H1 (cell line): ENCODE measurements at regions not wholly inside any gene's neighbourhood (a gene's known extent, or its start where the extent isn't known, plus 50 kb on each side); places are given as distances from the start of the nearest gene placed in this dataset.

Experiments
- CTCF ChIA-PET: fragments of 300-600 bp; sonication (Branson Sonifier 250); formaldehyde crosslinking; loops from one replicate; lab custom pipeline; 2021; ENCODE audit not compliant: partially characterized antibody; lab: Charles Lee
- POLR2A ChIA-PET: fragments of 300-600 bp; sonication (Branson Sonifier 250); formaldehyde crosslinking; loops from one replicate; lab custom pipeline; 2021; ENCODE audit warnings: inconsistent platforms; ENCODE audit not compliant: partially characterized antibody; lab: Charles Lee
- DNase-seq, 2 experiments: peaks; one replicate each; pipeline versions ENCODE4 v3.0.0 to v3.0.0-alpha.2; 2010 to 2022; ENCODE audit warnings: low spot score in 2 of 2, low read depth in 1 of 2, mixed read lengths in 1 of 2
- FAIRE-seq: peaks from 2 replicates; lab custom pipeline; 2011; peaks lifted over from hg19 to GRCh38; lab: Jason Lieb, UNC
- H2AFZ ChIP-seq: 2 replicates; pipeline ENCODE4 v1.8.1; 2012; ENCODE audit warnings: low read length, inconsistent platforms
- H2AK5ac ChIP-seq: 2 replicates; pipeline ENCODE4 v1.6.1; 2013; ENCODE audit warnings: low read depth, low read length
- H2BK120ac ChIP-seq: replicated peaks from 2 replicates; pipeline ENCODE3; 2013; ENCODE audit warnings: low read depth, low read length, inconsistent platforms
- H2BK12ac ChIP-seq: 2 replicates; pipeline ENCODE4 v1.6.1; 2013; ENCODE audit warnings: low read depth, low read length
- H2BK15ac ChIP-seq: 2 replicates; pipeline ENCODE4 v1.6.1; 2013; ENCODE audit warnings: low read length
- H2BK20ac ChIP-seq: 2 replicates; pipeline ENCODE4 v1.6.1; 2013; ENCODE audit warnings: low read length
- H2BK5ac ChIP-seq: 2 replicates; pipeline ENCODE4 v1.6.1; 2013; ENCODE audit warnings: low read depth, low read length
- H3K14ac ChIP-seq: 2 replicates; pipeline ENCODE4 v1.6.1; 2013; ENCODE audit warnings: inconsistent platforms; ENCODE audit not compliant: insufficient read length
- H3K18ac ChIP-seq: 2 replicates; pipeline ENCODE4 v1.6.1; 2013; ENCODE audit warnings: low read length; ENCODE audit errors: extremely low read depth
- H3K23ac ChIP-seq: 2 replicates; pipeline ENCODE4 v1.6.1; 2013; ENCODE audit warnings: inconsistent platforms; ENCODE audit not compliant: insufficient read length
- H3K23me2 ChIP-seq: 2 replicates; pipeline ENCODE4 v1.6.1; 2013; ENCODE audit warnings: low read depth, low read length
- H3K27ac ChIP-seq: 2 replicates; pipeline ENCODE4 v1.6.1; 2011; ENCODE audit warnings: low read depth, low read length, inconsistent platforms
- H3K27me3 ChIP-seq, 4 experiments: replicated peaks in 1 of 4; 1 replicate in 1 of 4; 2 replicates in 3 of 4; pipeline versions ENCODE4 v1.6.1 to v1.8.1; 2011 to 2013; ENCODE audit warnings: low read length in 3 of 4, mild to moderate bottlenecking in 3 of 4, inconsistent platforms in 2 of 4, mixed read lengths in 2 of 4, moderate library complexity in 1 of 4; ENCODE audit not compliant: control insufficient read depth in 3 of 4, insufficient read depth in 3 of 4; ENCODE audit errors: extremely low read depth in 1 of 4
- H3K36me3 ChIP-seq, 4 experiments: 2 replicates each; pipeline versions ENCODE4 v1.6.1 to v1.8.1; 2011 to 2013; ENCODE audit warnings: mild to moderate bottlenecking in 4 of 4, low read length in 3 of 4, moderate library complexity in 2 of 4, control low read depth in 1 of 4, inconsistent platforms in 1 of 4; ENCODE audit not compliant: insufficient read depth in 4 of 4, control insufficient read depth in 2 of 4
- H3K4ac ChIP-seq: replicated peaks from 2 replicates; pipeline ENCODE3; 2013; ENCODE audit warnings: low read length, low read depth, mixed read lengths, inconsistent platforms; ENCODE audit not compliant: insufficient read length
- H3K4me1 ChIP-seq, 4 experiments: replicated peaks in 1 of 4; 1 replicate in 1 of 4; 2 replicates in 3 of 4; pipeline versions ENCODE4 v1.6.1 to v1.8.1; 2011 to 2013; ENCODE audit warnings: low read length in 3 of 4, inconsistent platforms in 2 of 4, mixed read lengths in 1 of 4; ENCODE audit not compliant: insufficient read depth in 4 of 4, control insufficient read depth in 3 of 4
- H3K4me2 ChIP-seq, 2 experiments: 2 replicates each; pipeline versions ENCODE4 v1.6.1 to v1.8.1; 2011 to 2013; ENCODE audit warnings: low read depth in 2 of 2, low read length in 2 of 2, control low read depth in 1 of 2, inconsistent platforms in 1 of 2, mild to moderate bottlenecking in 1 of 2; ENCODE audit not compliant: insufficient read depth in 1 of 2
- H3K4me3 ChIP-seq, 4 experiments: fragments of 200-600, 300-600 bp in 1 of 4; sonication (generic), shearing (Covaris generic), sonication (Bioruptor Twin) in 1 of 4; 2 replicates each; pipeline versions ENCODE4 v1.5.1 to v1.8.1; 2011 to 2016; ENCODE audit warnings: low read length in 4 of 4, low read depth in 3 of 4, control low read depth in 2 of 4, inconsistent platforms in 2 of 4, mild to moderate bottlenecking in 2 of 4, mixed read lengths in 1 of 4, moderate library complexity in 1 of 4; ENCODE audit not compliant: insufficient read depth in 2 of 4; ENCODE audit errors: extremely low read depth in 1 of 4
- H3K56ac ChIP-seq: replicated peaks from 2 replicates; pipeline ENCODE3; 2013; ENCODE audit warnings: low read depth, mild to moderate bottlenecking, mixed read lengths, low read length, inconsistent platforms; ENCODE audit not compliant: insufficient read length
- H3K79me1 ChIP-seq: 2 replicates; pipeline ENCODE4 v1.6.1; 2013; ENCODE audit warnings: low read depth, low read length, control low read depth
- H3K79me2 ChIP-seq, 2 experiments: 2 replicates each; pipeline versions ENCODE4 v1.6.1 to v1.8.1; 2012 to 2013; ENCODE audit warnings: low read length in 2 of 2, mild to moderate bottlenecking in 2 of 2, inconsistent platforms in 1 of 2; ENCODE audit not compliant: insufficient read depth in 2 of 2, control insufficient read depth in 1 of 2
- H3K9ac ChIP-seq, 4 experiments: replicated peaks in 1 of 4; 1 replicate in 1 of 4; 2 replicates in 3 of 4; pipeline versions ENCODE4 v1.6.1 to v1.8.1; 2011 to 2013; ENCODE audit warnings: low read depth in 3 of 4, low read length in 3 of 4, control low read depth in 2 of 4, mild to moderate bottlenecking in 2 of 4, moderate library complexity in 2 of 4, inconsistent platforms in 1 of 4; ENCODE audit errors: extremely low read depth in 1 of 4
- H3K9me3 ChIP-seq, 2 experiments: 2 replicates each; pipeline versions ENCODE4 v1.6.1 to v1.8.1; 2012 to 2013; ENCODE audit warnings: mild to moderate bottlenecking in 2 of 2, moderate library complexity in 2 of 2, control low read depth in 1 of 2, inconsistent platforms in 1 of 2, low read depth in 1 of 2, low read length in 1 of 2, mixed read lengths in 1 of 2; ENCODE audit not compliant: insufficient read depth in 2 of 2
- H4K20me1 ChIP-seq, 2 experiments: replicated peaks in 1 of 2; 2 replicates each; pipeline versions ENCODE3 to v1.8.1; 2011 to 2013; ENCODE audit warnings: inconsistent platforms in 2 of 2, low read length in 2 of 2, mild to moderate bottlenecking in 1 of 2; ENCODE audit not compliant: insufficient read depth in 2 of 2, control insufficient read depth in 1 of 2
- H4K5ac ChIP-seq: 2 replicates; pipeline ENCODE4 v1.6.1; 2013; ENCODE audit warnings: low read length, low read depth, mixed read lengths, inconsistent platforms; ENCODE audit not compliant: insufficient read length
- H4K8ac ChIP-seq: 2 replicates; pipeline ENCODE4 v1.8.0; 2013; ENCODE audit warnings: mild to moderate bottlenecking, moderate library complexity, low read length, inconsistent platforms; ENCODE audit not compliant: insufficient read depth; ENCODE audit errors: extremely low read depth
- H4K91ac ChIP-seq: replicated peaks from 2 replicates; pipeline ENCODE3; 2013; ENCODE audit warnings: low read length, mixed read lengths, inconsistent platforms; ENCODE audit not compliant: insufficient read length
- ASH2L ChIP-seq: fragments of 200-600, 300-600 bp; sonication (generic); IDR thresholded peaks from one replicate; pipeline ENCODE4 v1.7.1; 2017; ENCODE audit warnings: low read length
- BACH1 ChIP-seq: IDR thresholded peaks from 2 replicates; pipeline ENCODE4 v1.6.1; 2012; ENCODE audit warnings: low read length, improper control_type of control experiment
- CEBPB ChIP-seq: IDR thresholded peaks from 2 replicates; pipeline ENCODE4 v1.6.1; 2012; ENCODE audit warnings: low read depth, low read length
- CHD1 ChIP-seq: IDR thresholded peaks from 2 replicates; pipeline ENCODE4 v1.6.1; 2012; ENCODE audit warnings: low read depth, low read length, improper control_type of control experiment
- CTBP2 ChIP-seq: IDR thresholded peaks from 2 replicates; pipeline ENCODE4 v1.7.0; 2011; ENCODE audit warnings: borderline replicate concordance, mild to moderate bottlenecking, moderate library complexity, mixed read lengths, low read length; ENCODE audit not compliant: insufficient read depth, insufficient read length
- EGR1 ChIP-seq: IDR thresholded peaks from 2 replicates; pipeline ENCODE4 v1.6.1; 2011; ENCODE audit warnings: low read depth, low read length, borderline replicate concordance
- FOSL1 ChIP-seq: IDR thresholded peaks from 2 replicates; pipeline ENCODE4 v1.6.1; 2011; ENCODE audit warnings: mild to moderate bottlenecking, low read depth, low read length, moderate library complexity; ENCODE audit not compliant: insufficient read depth
- PHF8 ChIP-seq: fragments of 200-600 bp; sonication (generic); conservative IDR thresholded peaks from 2 replicates; pipeline ENCODE4 v1.7.1; 2012; ENCODE audit warnings: low read depth, mild to moderate bottlenecking, inconsistent platforms, low read length, moderate library complexity
- POLR2A ChIP-seq, 2 experiments: IDR thresholded peaks; 1 replicate in 1 of 2; 2 replicates in 1 of 2; pipeline ENCODE4 v1.6.1; 2011; ENCODE audit warnings: low read depth in 2 of 2, low read length in 2 of 2, mild to moderate bottlenecking in 2 of 2; ENCODE audit errors: control extremely low read depth in 1 of 2
- RAD21 ChIP-seq, 2 experiments: IDR thresholded peaks in 1 of 2; conservative IDR thresholded peaks in 1 of 2; 2 replicates each; pipeline ENCODE4 v1.6.1; 2011; ENCODE audit warnings: low read depth in 2 of 2, low read length in 2 of 2, improper control_type of control experiment in 1 of 2, inconsistent platforms in 1 of 2, mild to moderate bottlenecking in 1 of 2, moderate library complexity in 1 of 2
- SIN3A ChIP-seq, 2 experiments: IDR thresholded peaks in 1 of 2; conservative IDR thresholded peaks in 1 of 2; 2 replicates each; pipeline ENCODE4 v1.6.1; 2011 to 2012; ENCODE audit warnings: low read length in 2 of 2, improper control_type of control experiment in 1 of 2, low read depth in 1 of 2, mild to moderate bottlenecking in 1 of 2
- SIX5 ChIP-seq: IDR thresholded peaks from 2 replicates; pipeline ENCODE4 v1.6.1; 2011; ENCODE audit warnings: mild to moderate bottlenecking, low read depth, low read length
- SP1 ChIP-seq: IDR thresholded peaks from 2 replicates; pipeline ENCODE4 v1.6.1; 2011; ENCODE audit warnings: low read depth, low read length
- SP4 ChIP-seq: IDR thresholded peaks from 2 replicates; pipeline ENCODE4 v1.6.1; 2012; ENCODE audit warnings: low read length, inconsistent platforms
- WGBS, 2 experiments: shearing (Covaris generic) in 1 of 2; methylation state at CpG; one replicate each; pipeline versions ENCODE4 v1.1.6 to v1.1.7; 2013 to 2015; ENCODE audit warnings: low lambda C conversion rate in 2 of 2, mixed read lengths in 2 of 2, inconsistent platforms in 1 of 2, low coverage in 1 of 2, missing lambda C conversion rate in 1 of 2; ENCODE audit not compliant: insufficient replicate concordance in 2 of 2, insufficient coverage in 1 of 2, insufficient read length in 1 of 2; ENCODE audit errors: extremely low coverage in 1 of 2, missing lambda C conversion rate in 1 of 2; 5-methylcytosine and 5-hydroxymethylcytosine counted together
- TF ChIP-seq, protein P1 (sequence below): IDR thresholded peaks from 2 replicates; pipeline ENCODE4 v1.6.1; 2012; ENCODE audit warnings: inconsistent platforms

DNA sequence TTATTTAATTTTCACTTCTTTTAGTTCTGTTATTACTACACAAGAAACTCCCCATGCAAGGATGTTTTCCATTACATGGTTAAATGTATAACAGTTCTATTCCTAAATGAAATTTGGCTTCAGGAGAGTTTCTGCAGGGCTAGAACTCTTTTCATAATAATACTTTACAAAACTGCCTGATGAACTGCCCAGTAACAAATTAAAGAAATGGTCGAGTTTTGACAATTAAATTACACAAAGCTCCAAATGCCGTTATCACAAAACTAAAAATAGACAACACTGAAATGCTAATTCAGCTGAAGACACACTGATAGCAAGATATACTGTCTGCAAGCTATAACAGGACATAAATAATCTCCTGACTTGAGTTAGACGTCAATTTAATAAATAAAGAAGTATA, 435.2 kb upstream of the CCDC54 start:
- no peaks in the 10 kb centered on the region for H4K20me1 ChIP-seq
- H3K36me3 ChIP-seq: no peaks in the 10 kb centered on the region; a peak in 1 of 8 replicates
- H3K9ac ChIP-seq: no peak overlapping the region
- CTCF ChIA-PET: interaction anchor here (0.6 kb wide), 1 partner anchor 105 kb away, joined by 3 read pairs; no protein-coding TSS in a partner anchor
- no peak overlapping the region for H2BK5ac ChIP-seq
- no peak overlapping the region for H3K14ac ChIP-seq
- no peak overlapping the region for H4K5ac ChIP-seq
- H2AK5ac ChIP-seq: no peak overlapping the region
- POLR2A ChIA-PET: no interaction called here
- 0 out of 4 replicates have a peak, but pooled peaks cover 0 to 2% of the 10 kb centered on the region in 2 experiments for H3K9me3 ChIP-seq
- H3K4ac ChIP-seq: no peak overlapping the region
- no peaks in the 10 kb centered on the region for H3K27me3 ChIP-seq
- H4K91ac ChIP-seq: no peak overlapping the region
- no peaks in the 10 kb centered on the region for H3K79me2 ChIP-seq
- no peaks in the 10 kb centered on the region for H3K79me1 ChIP-seq
- no peak overlapping the region for H3K18ac ChIP-seq
- H3K23ac ChIP-seq: no peak overlapping the region
- H3K56ac ChIP-seq: no peak overlapping the region
- no peak overlapping the region for H2BK15ac ChIP-seq
- H3K27ac ChIP-seq: no peak overlapping the region
- WGBS, 2 experiments: 91% methylated on average over 3 of the region's 3 CpGs; no CpG with 5 or more reads in 1 of the 2 experiments
- no peaks in the 10 kb centered on the region for H3K23me2 ChIP-seq
- no peak for FAIRE-seq
- no peaks in the 10 kb centered on the region for H3K4me1 ChIP-seq
- H3K4me2 ChIP-seq: no peak overlapping the region
- H2AFZ ChIP-seq: no peak overlapping the region; the same call in 1 of the 2 replicates
- DNase-seq: no peak
- no peak overlapping the region for H4K8ac ChIP-seq
- no peak overlapping the region for H2BK120ac ChIP-seq
- H2BK20ac ChIP-seq: no peak overlapping the region
- no peak overlapping the region for H3K4me3 ChIP-seq
- H2BK12ac ChIP-seq: no peak overlapping the region
- no peak for TF ChIP-seq SIX5
- TF ChIP-seq SP1: no peak
- no peak for TF ChIP-seq RAD21 (IDR thresholded peaks at IDR 0.05 in 1 of 2, conservative IDR thresholded peaks at IDR 0.05 in 1 of 2; ENCODE audit: low read depth in 2 of 2, low read length in 2 of 2)
- TF ChIP-seq ASH2L: no peak
- TF ChIP-seq POLR2A (IDR thresholded peaks at IDR 0.05; ENCODE audit: control extremely low read depth in 1 of 2, low read depth in 2 of 2, low read length in 2 of 2): no peak
- TF ChIP-seq, protein P1, sequence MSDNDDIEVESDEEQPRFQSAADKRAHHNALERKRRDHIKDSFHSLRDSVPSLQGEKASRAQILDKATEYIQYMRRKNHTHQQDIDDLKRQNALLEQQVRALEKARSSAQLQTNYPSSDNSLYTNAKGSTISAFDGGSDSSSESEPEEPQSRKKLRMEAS: no peak
- TF ChIP-seq EGR1: no peak
- TF ChIP-seq SIN3A (conservative IDR thresholded peaks at IDR 0.05 in 1 of 2, IDR thresholded peaks at IDR 0.05 in 1 of 2; ENCODE audit: low read depth in 1 of 2, low read length in 2 of 2): no peak
- TF ChIP-seq SP4: no peak
- TF ChIP-seq CHD1: no peak
- TF ChIP-seq BACH1: no peak
- no peak for TF ChIP-seq CTBP2
- no peak for TF ChIP-seq PHF8
- TF ChIP-seq FOSL1: no peak
- no peak for TF ChIP-seq CEBPB
